NCI-H2081 (cell line): ENCODE measurements at regions not wholly inside any gene's neighbourhood (a gene's known extent, or its start where the extent isn't known, plus 50 kb on each side); places are given as distances from the start of the nearest gene placed in this dataset.

Source experiments
- DNase-seq, 2 experiments: peaks; one replicate each; lab custom pipeline; 2025; lab: John Stamatoyannopoulos, UW

DNA sequence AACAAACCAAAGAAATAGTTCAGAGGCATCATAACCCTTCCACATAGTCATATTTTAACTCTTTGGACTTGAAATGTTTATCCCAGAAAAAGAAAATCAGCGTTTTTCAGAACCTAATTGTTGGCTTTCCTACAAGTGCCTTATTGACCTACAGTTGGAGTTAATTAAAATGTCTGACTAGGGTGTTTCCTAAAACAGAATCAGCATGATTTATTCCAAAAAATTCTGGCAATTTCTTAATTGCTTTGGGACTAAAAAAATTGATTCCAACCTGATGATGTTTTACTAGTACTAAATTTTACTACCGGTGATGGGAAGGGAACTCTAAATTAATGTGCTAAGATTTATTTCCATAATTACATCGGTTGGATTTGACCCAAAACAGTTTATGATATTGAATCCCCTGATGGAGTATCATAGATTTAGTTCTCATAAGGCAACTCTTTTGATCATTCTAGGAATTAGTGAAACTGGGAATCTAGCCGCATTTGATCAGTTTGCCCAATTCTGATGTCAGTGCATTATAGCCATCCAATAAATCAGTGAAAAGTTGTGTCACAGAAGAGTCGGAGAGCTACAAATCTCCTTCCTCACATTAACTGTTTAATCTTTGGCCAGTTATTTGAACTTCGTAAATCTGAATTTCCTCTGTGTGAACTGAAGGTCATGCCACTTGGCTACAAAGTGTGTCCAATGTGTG, 134.3 kb upstream of the DSEL start:
- no peak for DNase-seq

DNA sequence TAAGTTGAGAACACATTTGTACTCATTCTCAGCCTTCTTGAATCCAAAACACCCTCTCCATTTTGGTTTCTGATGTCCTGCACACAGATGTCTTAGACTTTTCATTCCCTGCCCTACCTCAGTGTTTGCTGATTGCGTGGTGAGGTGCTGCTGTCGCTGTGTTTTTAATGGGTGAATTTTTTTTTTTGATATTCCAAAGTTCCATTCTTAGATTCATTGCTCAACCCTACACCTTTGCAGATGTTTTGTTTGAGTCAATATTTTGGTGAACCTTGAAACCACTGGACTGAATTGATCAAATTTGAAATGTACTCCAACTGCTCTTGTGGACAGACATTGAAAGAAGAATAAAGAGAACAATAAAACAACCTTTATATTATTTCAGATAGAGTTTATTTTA, 130.4 kb upstream of the DSEL start:
- DNase-seq: no peak

DNA sequence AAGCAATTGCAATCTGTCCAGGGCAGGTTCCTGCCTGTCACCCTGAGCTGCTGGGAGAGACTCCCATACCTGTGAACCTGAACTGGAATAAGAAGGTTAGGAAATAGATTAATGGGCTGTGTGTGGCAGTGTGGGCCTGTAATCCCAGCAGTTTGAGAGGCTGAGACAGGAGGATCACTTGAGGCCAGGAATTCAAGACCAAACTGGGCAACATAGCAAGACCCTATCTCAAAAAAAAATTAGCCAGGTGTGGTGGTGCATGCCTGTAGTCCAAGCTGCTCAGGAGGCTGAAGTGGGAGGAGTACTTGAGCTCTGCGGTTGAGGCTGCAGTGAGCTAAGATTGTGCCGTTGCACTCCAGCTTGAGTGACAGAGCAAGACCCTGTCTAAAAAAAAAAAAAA, 127.7 kb upstream of the DSEL start:
- no peak for DNase-seq

- DNase-seq: no peak
Measured at GRCh38 chr18:67639872-67640271, 123.4 kb upstream of the DSEL start.

DNA sequence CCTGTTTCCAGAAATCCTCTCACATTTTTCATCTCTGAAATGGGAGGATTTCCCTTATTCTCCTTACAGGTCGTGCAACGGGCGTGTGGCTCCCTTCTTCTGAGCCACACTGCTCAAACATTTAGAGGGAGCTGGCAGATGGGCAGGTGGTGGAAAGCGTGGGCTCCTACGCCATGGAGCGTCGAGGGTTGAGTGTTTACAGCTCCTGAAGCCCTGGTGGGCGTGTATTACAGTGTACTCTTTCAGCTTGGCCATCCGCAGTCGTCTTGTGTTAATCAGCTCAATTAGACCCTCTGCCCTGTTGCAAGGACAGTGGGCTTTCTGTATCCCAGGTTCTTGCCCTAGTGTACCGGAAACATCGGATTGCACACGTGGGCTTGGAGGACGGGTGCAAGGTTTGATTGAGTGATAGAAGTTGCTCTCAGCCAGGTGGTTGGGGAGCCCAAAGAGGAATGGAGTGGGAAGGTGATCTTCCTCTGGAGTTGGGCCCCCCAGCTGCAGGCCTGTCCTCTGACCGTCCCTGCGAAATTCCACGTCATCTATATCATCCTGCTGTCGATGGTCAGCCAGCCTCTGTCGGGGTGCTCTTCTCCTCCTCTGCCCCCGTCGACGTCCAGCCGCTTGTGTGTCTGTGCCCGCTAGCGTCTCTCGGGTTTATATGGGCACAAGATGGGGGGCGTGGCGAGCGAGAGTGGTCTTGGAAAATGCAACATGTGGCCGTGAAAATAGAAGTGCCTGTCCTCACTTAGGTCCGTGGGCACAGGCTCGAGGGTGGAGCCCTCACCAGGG, 120.3 kb upstream of the DSEL start:
- DNase-seq: no peak

DNA sequence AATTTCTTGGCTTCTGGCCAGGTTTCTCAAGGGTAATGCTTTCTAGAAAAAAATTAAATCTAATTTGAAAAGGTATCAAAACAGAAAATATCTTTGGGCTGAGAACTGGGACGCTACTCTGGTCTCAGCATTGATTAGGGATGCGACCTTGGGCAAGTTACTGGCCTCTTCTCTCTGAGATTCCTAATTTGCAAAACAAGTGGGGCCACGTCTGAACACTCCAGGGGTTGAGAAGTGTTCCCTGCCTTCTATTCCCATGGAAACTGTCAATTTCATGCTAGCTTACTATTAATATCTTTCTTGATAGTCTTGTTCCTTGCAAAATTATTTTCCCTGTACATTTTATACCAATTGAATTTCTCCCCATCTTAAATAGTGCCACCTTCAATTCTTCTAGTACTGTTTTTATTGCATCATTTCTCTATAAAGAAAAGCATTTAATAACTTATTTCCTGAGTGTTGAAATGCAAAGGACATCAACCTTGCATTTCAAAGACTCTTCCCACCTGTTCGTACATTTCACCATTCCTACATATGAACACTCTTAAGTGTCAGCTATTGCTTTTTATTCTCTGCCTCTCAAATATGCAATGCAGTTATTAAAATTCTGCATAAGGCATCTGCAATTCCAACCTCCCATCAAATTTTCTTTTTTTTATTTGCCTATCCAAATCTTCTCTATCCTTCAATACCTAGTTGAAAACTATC, 118.3 kb upstream of the DSEL start:
- no peak for DNase-seq

- no peak for DNase-seq
Measured at GRCh38 chr18:67633939-67634338, 117.4 kb upstream of the DSEL start.

DNA sequence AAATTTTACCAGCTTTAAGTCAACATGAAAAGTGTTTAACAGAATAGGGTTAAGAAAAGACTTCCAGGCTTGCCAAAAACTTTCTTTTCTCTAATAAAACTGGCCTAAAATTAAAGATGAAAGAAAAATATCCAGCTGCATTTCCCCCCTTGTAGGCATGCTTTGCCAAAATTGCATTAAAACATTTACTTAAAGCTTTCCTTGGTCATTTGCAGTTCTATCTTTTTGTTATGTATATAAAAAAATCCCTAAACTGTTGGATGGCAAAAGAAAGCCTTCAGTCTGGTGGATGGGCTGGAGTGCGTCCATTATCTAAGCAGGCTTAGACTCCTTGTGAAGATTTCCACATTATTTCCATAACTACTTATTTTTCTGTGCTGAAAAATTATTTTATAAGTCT, 105.4 kb upstream of the DSEL start:
- DNase-seq: no peak

- DNase-seq: no peak
Measured at GRCh38 chr18:67621049-67621713, 104.7 kb upstream of the DSEL start.

- DNase-seq: no peak
Measured at GRCh38 chr18:67618061-67618460, 101.5 kb upstream of the DSEL start.

DNA sequence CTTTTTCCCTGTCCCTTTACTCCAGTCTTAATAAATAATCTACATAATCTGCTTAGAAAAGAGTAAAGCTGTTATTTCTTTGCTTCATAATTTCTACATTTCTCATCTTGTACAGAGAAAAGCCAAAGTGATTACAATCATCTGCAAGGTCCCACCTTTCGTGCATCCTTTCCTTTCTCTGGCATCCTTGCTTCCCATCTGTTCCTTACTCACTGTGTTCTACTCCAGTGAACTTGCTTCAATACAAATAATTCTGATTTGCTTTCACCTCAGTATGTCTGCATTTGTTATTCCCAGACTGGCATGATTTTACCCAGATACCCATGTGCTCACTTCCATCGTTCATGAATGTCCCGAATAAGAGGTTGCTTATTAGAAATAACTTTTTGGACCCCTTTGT, 99.4 kb upstream of the DSEL start:
- no peak for DNase-seq

- no peak for DNase-seq
Measured at GRCh38 chr18:67613731-67614130, 97.2 kb upstream of the DSEL start.

GRCh38 chr18:67612281-67612680, 95.8 kb upstream of the DSEL start:
- no peak for DNase-seq

DNA sequence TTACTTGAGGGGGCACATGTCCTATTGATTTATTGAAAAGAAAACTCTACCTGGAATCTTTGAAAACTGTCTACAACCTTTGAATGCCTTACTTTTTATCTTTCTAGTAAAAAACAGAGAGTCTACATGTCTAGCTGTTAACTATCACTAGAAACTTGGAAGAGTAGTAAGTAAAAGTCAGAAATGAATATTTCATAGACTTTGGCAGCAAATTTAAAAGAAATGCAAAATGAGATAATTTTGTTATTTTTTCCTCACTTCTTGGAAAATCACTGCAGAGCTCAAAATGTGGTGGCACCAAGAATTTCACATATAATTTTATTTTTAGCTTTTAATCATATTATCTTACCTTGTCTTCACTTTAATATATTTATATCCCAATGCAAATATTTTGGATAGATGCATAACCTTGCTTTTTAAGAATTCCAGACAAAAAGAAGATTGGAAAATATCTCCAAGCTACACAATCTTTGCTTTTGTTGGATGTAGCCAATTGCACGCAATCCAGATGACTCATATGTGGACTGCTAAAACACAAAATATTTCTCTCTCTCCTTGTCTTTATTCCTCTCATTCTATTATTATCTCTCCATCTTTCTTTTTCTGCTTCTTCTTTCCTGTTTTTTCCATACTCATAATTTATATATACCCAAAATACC, 92.2 kb upstream of the DSEL start:
- DNase-seq: no peak

DNA sequence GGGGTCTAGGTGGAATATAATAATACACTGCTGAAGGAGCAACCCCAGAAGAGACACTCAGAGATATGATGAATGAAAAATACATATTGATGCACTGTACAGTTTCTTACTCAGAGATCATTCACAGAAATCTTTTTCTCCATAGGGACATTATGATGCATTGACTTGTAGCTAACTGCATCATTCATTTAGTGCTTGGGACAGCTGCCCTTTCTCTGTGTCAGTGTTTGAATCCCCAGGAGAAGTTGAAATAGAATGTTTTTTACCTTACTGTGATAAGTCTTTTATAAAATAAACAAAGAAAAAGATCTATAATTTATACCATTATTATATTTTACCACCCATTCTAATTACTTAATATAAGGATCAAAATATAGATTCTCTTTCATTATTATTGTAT, 91.7 kb upstream of the DSEL start:
- no peak for DNase-seq

GRCh38 chr18:67600181-67601180, 84.0 kb upstream of the DSEL start:
- DNase-seq: no peak

DNA sequence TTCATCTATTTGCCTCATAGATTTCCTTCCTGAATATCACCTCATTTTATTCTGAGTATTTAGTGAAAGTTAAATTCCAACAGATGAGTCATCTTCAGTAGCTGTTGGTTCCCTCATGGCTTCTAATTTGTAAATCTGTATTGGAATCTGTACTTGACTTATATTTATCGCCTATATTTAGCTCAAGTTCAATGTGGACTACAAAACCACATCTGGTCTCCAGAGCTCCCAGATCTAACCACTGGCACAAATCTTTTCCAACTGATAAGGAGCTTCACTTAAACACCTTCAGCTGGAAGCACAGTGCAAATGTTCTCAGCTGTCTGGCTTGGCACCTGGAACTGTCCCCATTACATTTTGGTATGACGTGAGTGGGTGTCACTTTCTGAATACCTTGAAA, 82.8 kb upstream of the DSEL start:
- no peak for DNase-seq

DNA sequence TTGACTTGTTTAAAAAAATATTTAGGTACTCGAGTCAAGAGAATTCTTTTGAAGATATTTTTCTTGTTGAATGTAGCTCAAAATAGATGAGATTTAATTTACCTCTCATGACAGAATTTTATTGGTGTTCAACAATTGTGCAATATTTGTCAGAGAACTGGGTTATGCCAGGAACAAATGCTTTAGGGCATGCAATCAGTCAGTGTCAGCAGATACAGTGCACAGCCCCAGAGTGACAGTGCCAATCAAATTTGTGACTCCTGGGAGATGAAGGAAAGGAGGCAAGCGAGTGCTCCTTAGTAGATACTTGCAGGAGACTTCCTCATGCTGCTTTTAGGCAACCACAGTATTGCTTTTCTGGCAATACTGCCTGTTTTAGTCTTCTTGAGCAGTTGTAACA, 81.2 kb upstream of the DSEL start:
- DNase-seq: no peak

GRCh38 chr18:67596003-67596402, 79.5 kb upstream of the DSEL start:
- DNase-seq: no peak

- no peak for DNase-seq
Measured at GRCh38 chr18:67590571-67591141, 74.1 kb upstream of the DSEL start.
